Ovary (tissue), 3 donors: ENCODE measurements at regions not wholly inside any gene's neighbourhood (a gene's known extent, or its start where the extent isn't known, plus 50 kb on each side); places are given as distances from the start of the nearest gene placed in this dataset.

Experiments
- CTCF ChIP-seq, 3 donors: fragments of 450-650 bp in 2 of 3; fragments of 200-600 bp in 1 of 3; IDR thresholded peaks; one replicate each; pipeline versions ENCODE4 v1.5.1 to v1.8.0; 2016 to 2022; ENCODE audit warnings: antibody characterized with exemption in 3 of 3, mild to moderate bottlenecking in 1 of 3
- POLR2A ChIP-seq: fragments of 450-650 bp; IDR thresholded peaks from one replicate; pipeline ENCODE4 v1.6.1; 2017; ENCODE audit warnings: antibody characterized with exemption, mild to moderate bottlenecking, moderate library complexity
- donor health status: DM: no; HTN: no; CAD: no.

DNA sequence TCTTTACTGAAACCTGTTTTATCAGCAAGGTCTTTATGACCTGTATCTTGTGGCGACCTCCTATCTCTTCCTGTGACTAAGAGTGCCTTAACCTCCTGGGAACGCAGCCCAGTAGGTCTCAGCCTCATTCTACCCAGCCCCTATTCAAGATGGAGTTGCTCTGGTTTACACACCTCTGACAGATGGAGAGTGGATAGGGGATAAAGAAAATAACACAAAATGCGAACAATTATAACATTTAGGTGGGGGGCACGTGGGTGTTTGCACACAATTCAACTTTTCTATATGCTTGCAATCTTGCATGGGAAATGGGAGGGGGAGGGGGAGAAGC, 83.3 kb downstream of the RMI2 start:
- TF ChIP-seq CTCF (IDR thresholded peaks at IDR 0.05) (no peak), POLR2A (no peak)
